Forelimb muscle (tissue), 1 donor: ENCODE measurements at regions not wholly inside any gene's neighbourhood (a gene's known extent, or its start where the extent isn't known, plus 50 kb on each side); places are given as distances from the start of the nearest gene placed in this dataset.
"Not testable (repeated sequence)": the region's sequence is repeated elsewhere in the genome, so short reads cannot be mapped to it uniquely, and the experiment has no call there.

Source experiments
- DNase-seq: peaks from one replicate; pipeline ENCODE4 v3.0.0-alpha.2; 2013; ENCODE audit warnings: low read depth

DNA sequence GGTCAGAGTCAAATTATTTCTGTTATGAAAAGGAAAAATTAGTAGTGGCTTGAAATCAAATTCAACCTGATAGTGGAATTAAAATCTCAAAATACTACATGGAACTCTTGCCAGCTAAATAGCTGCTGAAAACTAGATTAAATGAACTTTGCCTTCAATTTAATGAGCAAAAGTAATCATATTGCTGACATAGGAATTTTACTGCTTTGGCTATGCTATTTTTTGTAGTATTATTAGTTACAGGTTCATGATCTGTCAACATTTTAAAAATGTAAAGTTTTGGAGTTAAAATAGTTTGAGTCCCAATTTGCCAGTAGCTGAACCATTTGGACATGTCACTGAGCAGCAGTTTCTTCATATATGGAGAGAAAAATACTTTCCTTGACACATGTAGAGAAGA is 81.4 kb downstream of the RERGL start:
- no peak for DNase-seq

DNA sequence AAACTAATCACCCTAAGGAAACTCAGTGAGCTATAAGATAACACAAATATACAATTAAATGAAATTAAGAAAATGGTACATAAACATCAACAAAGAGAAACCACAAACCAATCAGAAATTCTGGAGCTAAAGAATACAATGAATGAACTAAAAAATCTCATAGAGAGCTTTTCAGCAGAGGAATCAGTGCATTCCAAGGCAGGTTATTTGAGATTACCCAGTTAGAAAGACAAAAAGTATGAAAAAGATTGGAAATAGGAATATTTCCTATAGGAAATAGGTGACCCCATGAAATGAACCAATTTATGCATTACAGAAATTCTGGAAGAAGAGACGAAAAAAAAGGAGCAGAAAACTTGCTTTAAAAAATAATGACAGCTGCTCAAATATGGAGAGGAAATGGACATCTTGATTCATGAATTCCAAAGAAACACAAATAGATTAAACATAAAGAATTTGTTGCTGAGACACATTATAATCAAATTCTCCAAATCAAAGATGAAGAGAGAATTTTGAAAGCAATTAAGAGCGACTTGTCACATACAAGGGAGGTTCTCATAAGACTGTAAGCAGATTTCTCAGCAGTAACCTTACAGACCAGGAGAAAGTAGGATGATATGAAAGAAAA is 90.7 kb downstream of the RERGL start:
- no peak for DNase-seq

DNA sequence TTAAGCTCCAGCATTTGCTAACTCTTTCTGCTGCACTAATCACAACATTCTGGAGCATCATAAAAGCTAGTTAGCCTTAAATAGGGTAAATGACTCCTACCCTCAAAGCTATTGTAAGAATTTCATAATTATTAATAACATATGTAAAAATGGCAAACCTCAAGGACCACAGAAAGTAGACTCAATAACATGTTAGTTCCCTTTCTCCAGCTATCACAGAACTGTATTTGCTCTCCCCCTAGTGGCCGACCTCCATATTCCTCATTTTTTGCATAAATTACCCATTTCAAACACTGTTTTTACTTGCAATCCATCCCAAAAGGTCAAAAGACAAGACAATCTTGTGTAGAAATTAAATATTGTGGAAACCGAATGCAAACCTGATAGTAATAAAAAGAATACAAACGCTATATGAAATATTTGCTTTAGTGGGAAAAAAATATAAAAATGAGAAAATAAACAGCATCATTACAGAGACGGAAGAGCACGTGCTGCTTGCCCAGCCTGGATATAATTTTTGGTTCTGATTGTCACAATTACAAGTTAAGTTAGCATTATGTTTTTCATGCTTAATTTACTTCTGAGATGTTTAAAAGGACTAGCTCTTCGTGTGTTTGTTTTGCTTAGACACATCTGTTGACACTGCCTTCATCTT is 97.9 kb downstream of the RERGL start:
- DNase-seq = peak; percentile 5

DNA sequence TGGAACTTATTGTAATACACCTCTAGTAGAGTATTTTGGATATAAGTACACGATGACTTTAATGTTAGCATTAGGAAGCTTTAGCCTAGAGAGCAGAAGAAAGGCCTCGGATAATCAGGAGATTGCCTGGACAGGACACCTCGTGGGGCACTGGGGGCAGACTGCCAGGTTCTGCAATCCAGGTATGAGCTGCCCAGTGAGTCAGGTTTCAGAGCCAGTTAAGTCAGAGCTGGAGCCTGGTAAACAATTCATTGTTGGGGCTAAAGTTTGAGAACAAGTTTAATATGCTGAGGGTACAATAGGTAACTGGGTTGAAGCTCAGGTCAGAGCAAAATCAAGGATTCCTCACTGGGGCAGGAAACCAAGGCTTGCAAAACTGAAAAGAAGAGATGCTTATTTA is 107.4 kb downstream of the RERGL start:
- no peak for DNase-seq

DNA sequence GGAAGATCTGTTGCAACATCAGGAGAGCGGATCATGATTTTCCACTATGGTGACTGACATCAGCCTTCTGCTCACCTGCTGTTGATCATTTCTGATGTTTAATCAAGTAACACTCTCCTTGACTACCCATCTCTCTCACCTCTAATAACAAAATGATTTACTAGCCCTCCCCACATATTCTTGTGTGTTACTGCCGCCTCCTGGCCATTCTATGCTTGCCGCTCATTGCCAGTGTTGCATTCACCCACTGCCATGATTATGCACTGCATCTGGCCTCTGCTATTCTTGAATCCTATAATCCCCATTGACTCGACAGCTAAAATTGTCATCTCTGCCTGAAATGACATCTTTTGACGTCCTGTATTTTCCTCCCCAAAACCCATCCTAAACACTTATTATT is 113.8 kb downstream of the RERGL start:
- no peak for DNase-seq

DNA sequence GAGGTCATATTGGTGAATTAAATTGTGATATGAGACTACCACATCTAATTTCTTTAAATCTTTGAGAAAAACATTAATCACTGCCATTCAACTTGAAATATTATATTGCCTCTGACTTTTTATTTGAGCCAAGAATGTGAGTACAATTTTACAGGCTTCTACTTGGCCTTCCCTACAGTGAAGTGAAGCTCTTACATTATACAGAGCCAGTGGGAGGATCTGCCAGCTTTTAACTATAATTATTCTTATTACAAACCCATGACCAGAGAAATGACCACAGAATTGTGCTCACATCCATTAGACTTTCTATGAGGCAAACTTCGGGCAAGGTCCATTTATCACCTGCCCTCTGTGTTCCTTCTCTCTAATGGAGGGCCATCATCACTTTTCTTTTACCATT is 114.2 kb downstream of the RERGL start:
- DNase-seq = no peak

DNA sequence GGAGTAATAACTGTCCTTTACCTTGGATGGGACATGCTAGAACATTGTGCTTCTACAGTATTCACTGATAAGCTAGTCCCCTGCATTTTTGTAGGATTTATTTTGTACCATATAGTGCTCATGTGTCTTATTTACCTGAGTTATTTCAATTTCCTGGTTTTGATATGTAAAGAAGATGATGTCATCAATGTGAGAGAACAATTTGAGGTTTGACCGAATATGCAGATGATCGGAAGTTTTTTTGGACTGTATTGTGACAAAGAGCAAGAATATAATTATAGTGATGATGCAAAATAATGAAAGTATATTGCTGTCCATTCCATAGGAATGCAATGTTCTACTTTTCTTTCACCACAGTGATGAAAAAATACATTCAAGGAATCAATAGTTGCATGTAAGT is 114.8 kb downstream of the RERGL start:
- no peak for DNase-seq

DNA sequence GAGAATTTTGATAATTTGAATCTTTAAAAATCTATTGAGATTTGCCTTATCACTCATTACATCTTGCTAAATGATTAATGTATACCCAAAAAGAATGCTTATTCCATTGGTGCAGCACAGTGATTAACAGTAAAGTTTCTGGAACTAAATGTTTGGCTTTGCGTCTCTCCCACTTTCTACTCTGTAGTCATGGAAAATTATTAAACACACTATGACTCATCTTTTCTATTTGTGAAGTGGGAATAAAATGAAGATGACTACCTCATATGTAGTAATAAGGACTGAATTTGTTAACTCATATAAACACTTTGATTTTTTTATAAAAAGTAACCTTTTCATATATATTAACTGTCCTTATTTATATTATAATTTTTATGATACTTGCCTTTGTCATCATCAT is 118.1 kb downstream of the RERGL start:
- no peak for DNase-seq

DNA sequence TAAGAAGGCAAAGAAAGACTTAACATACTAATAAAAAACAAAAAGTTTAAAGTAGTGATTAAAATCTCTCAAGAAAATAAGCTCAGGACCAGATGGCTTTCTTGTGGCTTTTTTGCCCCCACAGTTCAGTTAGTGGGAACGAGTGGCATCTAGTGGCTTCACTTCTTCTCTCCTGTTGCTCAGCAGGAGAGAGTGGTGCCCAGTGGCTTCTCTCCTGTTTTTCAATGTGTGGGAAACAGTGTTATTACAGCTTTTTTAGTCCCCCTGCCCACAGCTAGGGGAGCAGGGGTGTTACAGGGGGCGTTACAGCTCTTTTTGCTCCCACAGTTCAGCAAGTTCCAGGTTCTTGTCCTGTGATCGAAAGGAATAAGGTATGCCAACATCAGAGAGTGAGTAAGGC is 135.2 kb downstream of the RERGL start:
- no peak for DNase-seq

DNA sequence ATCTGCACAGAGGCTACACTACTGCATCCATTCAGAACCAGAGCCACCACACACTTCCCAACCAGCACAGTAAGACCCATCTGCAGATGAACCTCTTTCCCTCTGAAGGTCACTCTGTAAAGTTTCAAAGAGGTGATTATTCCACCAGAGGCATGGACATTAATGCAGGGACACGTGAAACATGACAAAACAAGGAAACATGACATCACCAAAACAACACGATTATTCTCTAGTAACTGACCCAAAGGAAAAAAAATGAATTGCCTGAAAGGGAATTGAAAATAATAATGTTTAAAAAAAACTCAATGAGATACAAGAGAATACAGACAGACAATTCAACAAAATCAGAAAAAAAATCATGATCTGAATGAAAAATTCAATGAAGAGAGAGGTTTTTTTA is 139.1 kb downstream of the RERGL start:
- DNase-seq = no peak

DNA sequence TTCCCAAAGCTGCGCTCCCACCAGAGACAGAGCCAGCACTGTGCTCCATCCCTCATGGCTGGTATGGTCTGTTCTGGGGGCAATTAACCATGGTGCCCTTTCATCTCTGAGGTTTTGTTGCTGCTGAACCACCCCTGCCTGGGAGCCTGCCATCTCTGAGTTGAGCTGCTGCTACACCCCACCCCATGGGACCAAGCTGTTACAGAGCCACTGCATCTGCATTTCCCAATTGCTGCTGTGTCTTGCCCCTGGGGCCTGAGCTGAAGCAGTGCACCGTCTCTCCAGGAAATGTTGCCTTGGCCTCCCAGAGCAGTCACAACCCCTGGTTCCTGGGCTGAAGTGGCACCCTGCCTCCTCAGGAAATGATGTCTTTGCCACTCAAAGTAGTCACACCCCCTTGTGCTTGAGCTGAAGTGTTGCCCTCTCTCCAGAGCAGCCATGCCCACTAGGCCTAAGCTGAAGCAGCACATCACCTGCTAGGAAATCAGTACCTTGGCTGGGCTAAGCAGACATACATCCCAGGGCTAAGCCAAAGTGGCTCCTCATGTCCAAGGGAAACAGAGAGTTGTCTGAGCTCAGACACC is 140.3 kb downstream of the RERGL start:
- DNase-seq = no peak

DNA sequence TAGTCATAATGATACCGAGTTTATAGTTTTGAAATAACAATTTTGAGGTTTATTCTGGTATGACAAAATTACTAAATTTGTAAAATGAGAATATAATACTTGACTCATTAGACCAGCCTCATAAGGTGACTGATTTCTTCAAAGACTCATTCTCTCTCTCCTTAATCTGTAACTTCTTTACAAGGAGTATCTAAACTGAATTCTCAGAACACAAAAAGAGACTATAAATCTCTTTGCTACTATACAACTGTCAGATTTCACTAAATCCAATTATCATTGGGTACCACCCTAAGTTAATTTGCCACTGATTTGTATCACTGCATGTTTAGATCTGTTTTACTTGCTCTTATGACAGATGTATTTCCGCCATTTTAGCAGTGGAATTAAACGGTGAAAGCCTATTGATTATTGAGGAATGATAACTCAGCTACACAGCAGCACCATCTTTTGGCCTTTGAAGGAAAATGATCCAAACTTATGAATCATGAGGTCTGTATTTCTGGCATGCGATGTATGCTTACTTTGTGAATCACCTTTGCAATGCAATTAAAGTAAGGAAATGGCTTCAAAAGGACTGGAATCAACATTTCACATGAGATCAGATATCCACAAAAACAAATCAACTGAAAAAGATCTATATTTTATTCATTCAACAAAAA is 161.2 kb downstream of the RERGL start:
- no peak for DNase-seq

DNA sequence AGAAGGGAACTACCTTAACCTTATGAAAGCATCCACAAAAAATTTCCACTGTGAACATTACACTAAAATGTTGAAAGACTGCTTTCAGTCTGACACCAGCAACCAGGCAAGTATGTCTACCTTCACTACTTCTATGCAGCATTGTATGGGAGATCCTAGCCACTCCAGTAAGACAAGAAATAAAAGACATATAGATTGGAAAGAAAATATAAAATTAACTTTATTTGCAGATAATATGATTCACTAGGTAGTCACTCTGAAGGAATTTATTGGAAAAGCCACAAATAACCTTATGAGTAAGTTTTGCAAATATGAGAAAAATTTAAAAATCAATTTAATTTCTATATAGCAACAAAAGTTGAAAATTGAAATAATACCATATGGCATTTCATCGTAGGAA is 172.0 kb downstream of the RERGL start:
- no peak for DNase-seq

DNA sequence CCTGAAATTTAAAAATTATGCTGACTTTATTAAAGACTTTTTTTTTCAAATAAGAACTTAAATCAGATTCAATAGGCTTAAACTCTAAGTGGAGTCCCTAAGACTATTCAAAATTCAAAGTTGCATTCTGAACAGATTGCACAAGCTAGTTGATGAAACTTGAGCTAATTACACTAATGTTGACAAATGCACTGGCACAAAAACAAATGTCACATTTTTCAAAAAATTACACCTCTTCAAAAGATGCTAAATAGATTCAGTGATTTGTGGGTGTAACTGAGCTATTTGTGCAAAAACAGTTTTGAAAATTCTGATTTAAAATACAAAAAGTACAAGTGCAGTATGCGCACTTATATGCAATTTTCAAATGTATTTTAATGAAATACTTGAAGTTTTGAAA is 205.4 kb downstream of the RERGL start:
- DNase-seq = no peak

DNA sequence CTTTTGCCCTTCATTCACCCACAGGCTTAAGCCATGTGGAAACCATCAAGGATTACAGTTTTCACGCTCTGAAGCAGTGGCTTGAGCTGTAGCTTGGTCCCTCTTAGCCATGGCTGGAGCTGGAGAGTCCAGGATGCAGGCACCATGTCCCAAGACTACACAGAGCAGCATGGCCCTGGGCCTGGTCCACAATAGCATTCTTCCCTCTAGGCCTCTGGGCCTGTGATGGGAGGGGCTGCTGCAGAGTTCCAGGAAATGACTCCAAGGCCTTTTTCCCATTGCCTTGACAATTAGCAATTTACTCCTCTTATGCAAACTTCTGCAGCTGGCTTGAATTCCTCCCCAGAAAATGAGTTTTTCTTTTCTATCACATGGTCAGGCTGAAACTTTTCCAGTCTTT is 211.3 kb downstream of the RERGL start:
- DNase-seq = no peak

DNA sequence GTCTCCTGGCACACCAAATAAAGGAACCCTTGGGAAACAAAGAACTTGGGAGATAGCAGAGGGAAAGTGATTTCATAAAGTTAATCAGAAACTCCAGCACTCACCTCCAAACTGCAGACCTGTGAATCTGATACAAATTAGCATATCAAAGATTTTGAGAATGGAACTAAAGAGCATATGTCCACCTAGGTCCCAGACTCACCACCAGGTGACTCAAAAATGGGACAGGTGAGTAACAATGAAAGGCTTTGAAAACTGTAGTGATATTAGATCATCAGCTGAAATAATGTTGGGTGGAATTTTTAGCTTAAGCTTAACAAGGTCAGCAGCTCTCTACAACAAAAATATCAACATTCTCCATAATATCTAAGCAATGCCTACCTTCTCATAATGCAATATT is 214.8 kb downstream of the RERGL start:
- DNase-seq = no peak

DNA sequence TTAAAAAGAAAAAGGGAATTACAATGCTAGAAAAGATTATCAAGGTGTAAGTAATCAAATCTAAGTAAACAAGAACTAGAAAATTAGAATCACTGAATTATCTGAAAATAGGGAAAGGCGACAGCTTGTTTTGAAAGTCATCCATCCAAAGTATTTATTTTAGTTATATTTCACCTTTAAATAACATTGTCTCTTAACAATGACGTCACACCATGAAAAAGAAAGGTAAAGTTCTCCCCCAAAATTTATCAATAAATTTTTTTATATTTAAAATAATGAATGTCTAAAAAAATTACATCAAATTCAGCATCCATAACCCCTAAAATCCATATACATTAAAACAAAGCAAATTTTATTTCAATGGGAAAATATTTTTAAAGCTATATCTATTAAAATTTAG is 223.2 kb downstream of the RERGL start:
- DNase-seq = no peak

DNA sequence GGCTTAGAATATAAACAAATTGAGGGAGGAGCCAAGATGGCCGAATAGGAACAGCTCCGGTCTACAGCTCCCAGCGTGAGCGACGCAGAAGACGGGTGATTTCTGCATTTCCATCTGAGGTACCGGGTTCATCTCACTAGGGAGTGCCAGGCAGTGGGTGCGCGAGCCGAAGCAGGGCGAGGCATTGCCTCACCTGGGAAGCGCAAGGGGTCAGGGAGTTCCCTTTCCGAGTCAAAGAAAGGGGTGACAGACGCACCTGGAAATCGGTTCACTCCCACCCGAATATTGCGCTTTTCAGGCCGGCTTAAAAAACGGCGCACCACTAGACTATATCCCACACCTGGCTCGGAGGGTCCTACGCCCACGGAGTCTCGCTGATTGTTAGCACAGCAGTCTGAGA is 234.4 kb downstream of the RERGL start:
- not testable (repeated sequence) for DNase-seq

DNA sequence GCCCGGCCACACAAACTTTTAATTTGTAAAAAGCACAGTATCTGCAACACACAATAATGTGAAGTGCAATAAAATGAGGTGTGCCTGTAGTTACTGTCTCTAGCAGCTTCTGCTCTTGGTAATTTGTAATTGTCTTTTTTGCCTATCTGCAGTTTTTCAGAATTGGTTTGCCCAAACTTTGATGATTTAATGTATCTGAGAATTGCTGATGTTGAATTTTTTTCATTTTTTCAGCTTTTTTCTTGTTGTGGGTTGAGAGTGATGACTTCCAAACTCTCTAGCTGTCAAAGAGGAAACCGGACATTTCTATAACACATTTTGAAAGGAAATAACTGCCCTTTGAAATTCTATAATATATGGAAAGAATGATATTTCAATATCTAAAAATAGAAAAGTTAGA is 236.9 kb downstream of the RERGL start:
- DNase-seq = no peak

DNA sequence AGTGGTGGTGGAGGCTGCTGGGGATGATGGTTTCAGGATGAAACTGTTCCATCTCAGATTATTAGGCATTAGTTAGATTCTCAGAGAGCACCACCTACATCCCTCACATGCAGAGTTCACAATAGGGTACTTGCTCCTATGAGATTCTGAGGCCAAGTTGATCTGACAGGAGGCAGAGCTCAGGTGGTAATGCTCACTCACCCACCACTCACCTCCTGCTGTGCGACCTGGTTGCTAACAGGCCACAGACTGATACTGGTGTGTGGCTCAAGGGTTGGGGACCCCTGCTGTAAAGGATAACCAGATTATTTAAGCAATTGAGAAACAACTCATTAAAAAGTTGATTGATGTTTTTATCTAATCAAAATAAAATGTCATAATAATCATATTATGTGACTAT is 248.5 kb downstream of the RERGL start:
- DNase-seq = no peak

DNA sequence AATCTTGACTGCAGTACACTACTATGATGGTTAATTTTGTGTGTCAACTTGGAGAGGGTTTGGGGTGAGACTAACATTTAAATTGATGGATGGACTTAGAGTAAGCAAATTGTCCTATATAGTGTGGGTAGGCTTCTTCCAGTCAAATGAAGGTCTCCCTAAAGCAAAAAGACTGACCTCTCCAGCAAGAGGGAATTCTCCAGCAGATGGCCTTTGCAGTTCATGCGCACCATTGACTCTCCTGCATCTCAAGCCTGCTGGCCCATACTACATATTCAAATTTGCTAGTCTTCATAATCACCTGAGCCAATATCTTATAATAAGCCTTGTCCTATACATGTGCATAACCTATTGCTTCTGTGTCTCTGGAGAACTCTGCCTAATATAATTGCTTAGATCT is 260.2 kb downstream of the RERGL start:
- no peak for DNase-seq

DNA sequence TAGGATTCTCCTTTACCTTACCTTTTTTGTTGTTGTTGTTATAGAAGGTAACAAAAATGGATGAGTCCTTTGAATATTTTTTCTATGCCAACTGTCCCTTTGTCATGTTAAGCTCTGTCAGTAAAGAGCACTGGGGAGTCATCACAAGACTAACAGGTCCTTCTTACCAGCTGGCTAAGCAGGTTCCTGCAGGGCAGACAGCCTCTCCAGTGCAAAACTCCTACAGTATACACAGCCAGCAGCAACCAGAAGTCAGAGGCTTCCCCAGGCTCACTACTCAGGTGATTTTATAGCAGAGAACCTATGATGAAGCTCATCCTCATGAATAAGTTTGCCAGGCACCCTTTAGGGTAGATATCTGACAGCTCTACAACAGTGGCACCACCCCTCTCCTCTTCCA is 271.1 kb downstream of the RERGL start:
- no peak for DNase-seq

DNA sequence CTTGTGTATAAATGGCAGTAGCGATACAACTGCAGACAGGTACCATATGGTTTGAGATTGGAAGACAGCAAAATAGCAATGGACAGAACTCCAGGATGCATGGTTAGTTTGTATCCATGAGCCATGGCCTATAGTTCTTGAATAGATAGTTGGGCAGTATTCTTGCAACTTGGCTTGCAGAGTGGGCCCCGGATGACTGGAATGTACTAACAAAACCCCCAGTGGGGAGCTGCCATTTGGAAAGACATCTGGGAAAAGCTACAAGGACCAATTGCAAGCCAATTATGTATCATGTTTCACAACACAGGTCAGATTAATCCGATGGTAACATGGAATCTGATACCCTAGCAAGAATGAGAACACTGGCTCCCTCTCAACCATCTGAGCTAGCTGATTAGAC is 279.6 kb downstream of the RERGL start:
- no peak for DNase-seq
